Endodermal cell (in vitro differentiated cells): ENCODE measurements at regions not wholly inside any gene's neighbourhood (a gene's known extent, or its start where the extent isn't known, plus 50 kb on each side); places are given as distances from the start of the nearest gene placed in this dataset.

Experiments used
- DNase-seq: peaks from one replicate; pipeline ENCODE4 v3.0.0-alpha.2; 2017
- H3K27ac ChIP-seq: 2 replicates; pipeline ENCODE4 v1.5.1; 2013; ENCODE audit warnings: mild to moderate bottlenecking, low read depth, low read length, moderate library complexity
- H3K27me3 ChIP-seq: 2 replicates; pipeline ENCODE4 v1.6.1; 2013; ENCODE audit warnings: mild to moderate bottlenecking, low read length, moderate library complexity; ENCODE audit not compliant: insufficient read depth, control insufficient read depth, poor library complexity, severe bottlenecking
- H3K36me3 ChIP-seq: 2 replicates; pipeline ENCODE4 v1.7.0; 2013; ENCODE audit warnings: mild to moderate bottlenecking, low read length, moderate library complexity; ENCODE audit not compliant: control insufficient read depth, insufficient read depth
- H3K4me1 ChIP-seq: one replicate; pipeline ENCODE4 v1.7.0; 2013; ENCODE audit warnings: low read length; ENCODE audit not compliant: control insufficient read depth, insufficient read depth
- H3K4me3 ChIP-seq: 2 replicates; pipeline ENCODE4 v1.5.1; 2013; ENCODE audit warnings: mild to moderate bottlenecking, low read length, moderate library complexity
- H3K9ac ChIP-seq: 2 replicates; pipeline ENCODE4 v1.6.1; 2013; ENCODE audit warnings: mild to moderate bottlenecking, low read length, moderate library complexity; ENCODE audit not compliant: poor library complexity, severe bottlenecking; ENCODE audit errors: extremely low read depth
- H3K9me3 ChIP-seq: 2 replicates; pipeline ENCODE4 v1.6.1; 2013; ENCODE audit warnings: mild to moderate bottlenecking, low read length, moderate library complexity; ENCODE audit not compliant: control insufficient read depth
- H3K27ac Mint-ChIP-seq: 2 replicates; pipeline ENCODE4 v1.8.0; 2020; ENCODE audit warnings: mixed read lengths
- H3K27me3 Mint-ChIP-seq: 2 replicates; pipeline ENCODE4 v1.8.0; 2021; ENCODE audit warnings: mild to moderate bottlenecking, mixed read lengths; ENCODE audit not compliant: insufficient read depth
- H3K36me3 Mint-ChIP-seq: 2 replicates; pipeline ENCODE4 v1.8.0; 2020; ENCODE audit warnings: low read depth, mixed read lengths
- H3K4me1 Mint-ChIP-seq: 2 replicates; pipeline ENCODE4 v1.8.0; 2020; ENCODE audit warnings: mixed read lengths
- H3K4me3 Mint-ChIP-seq: 2 replicates; pipeline ENCODE4 v1.8.0; 2020; ENCODE audit warnings: mild to moderate bottlenecking, moderate library complexity, mixed read lengths
- H3K9me3 Mint-ChIP-seq: 2 replicates; pipeline ENCODE4 v1.8.0; 2020; ENCODE audit warnings: mild to moderate bottlenecking, mixed read lengths
- CTCF ChIP-seq: fragments of 200-600 bp; sonication (generic); conservative IDR thresholded peaks from 2 replicates; pipeline ENCODE4 v1.5.0; 2021; ENCODE audit warnings: antibody characterized with exemption, mild to moderate bottlenecking
- WGBS, 2 experiments: methylation state at CpG; one replicate each; pipeline versions ENCODE4 v1.1.5 to v1.1.7; 2013; ENCODE audit warnings: missing lambda C conversion rate in 2 of 2, mixed read lengths in 1 of 2; ENCODE audit not compliant: insufficient coverage in 1 of 2, insufficient read length in 1 of 2; 5-methylcytosine and 5-hydroxymethylcytosine counted together

GRCh38 chr11:44382118-44382517 lies 72.2 kb upstream of the ALX4 start:
- H3K9me3 ChIP-seq = no peaks in the 10 kb centered on the region
- H3K27ac Mint-ChIP-seq = no peak overlapping the region
- no peaks in the 10 kb centered on the region for H3K36me3 Mint-ChIP-seq
- no peak for DNase-seq
- no peak overlapping the region for H3K27ac ChIP-seq
- H3K27me3 ChIP-seq = no peaks in the 10 kb centered on the region
- WGBS, 2 experiments = 87 to 92% methylated on average over 1 to 6 of the region's 6 CpGs
- TF ChIP-seq CTCF = no peak
- H3K9me3 Mint-ChIP-seq = no peaks in the 10 kb centered on the region
- H3K9ac ChIP-seq = no peak overlapping the region
- H3K4me3 ChIP-seq = no peak overlapping the region
- H3K4me3 Mint-ChIP-seq = no peak overlapping the region
- no peaks in the 10 kb centered on the region for H3K36me3 ChIP-seq
- H3K4me1 Mint-ChIP-seq = no peaks in the 10 kb centered on the region
- no peaks in the 10 kb centered on the region for H3K4me1 ChIP-seq
- peaks cover 3% of the 10 kb centered on the region for H3K27me3 Mint-ChIP-seq

GRCh38 chr11:44382656-44383240 lies 72.8 kb upstream of the ALX4 start:
- Histone ChIP-seq H3K27me3 (no peaks in the 10 kb centered on the region), H3K9me3 (no peaks in the 10 kb centered on the region), H3K4me3 (no peak overlapping the region), H3K36me3 (no peaks in the 10 kb centered on the region), H3K9ac (no peak overlapping the region), H3K4me1 (no peaks in the 10 kb centered on the region), H3K27ac (no peak overlapping the region)
- H3K9me3 Mint-ChIP-seq = no peaks in the 10 kb centered on the region
- no peak overlapping the region for H3K4me3 Mint-ChIP-seq
- no peak for DNase-seq
- H3K27ac Mint-ChIP-seq = no peak overlapping the region
- no peak for TF ChIP-seq CTCF
- no peaks in the 10 kb centered on the region for H3K36me3 Mint-ChIP-seq
- peaks cover 3% of the 10 kb centered on the region for H3K27me3 Mint-ChIP-seq
- WGBS, 2 experiments = 83 to 87% methylated on average over 2 to 6 of the region's 6 CpGs
- H3K4me1 Mint-ChIP-seq = no peaks in the 10 kb centered on the region

GRCh38 chr11:44383246-44383645 lies 73.3 kb upstream of the ALX4 start:
- peaks cover 3% of the 10 kb centered on the region for H3K27me3 Mint-ChIP-seq

More at GRCh38 chr11:44383246-44383645, 73.3 kb upstream of the ALX4 start:
- Histone ChIP-seq H3K4me1 (no peaks in the 10 kb centered on the region), H3K9me3 (no peaks in the 10 kb centered on the region), H3K4me3 (no peak overlapping the region), H3K27ac (no peak overlapping the region), H3K27me3 (no peaks in the 10 kb centered on the region), H3K9ac (no peak overlapping the region), H3K36me3 (no peaks in the 10 kb centered on the region)
- DNase-seq = no peak
- WGBS, 2 experiments = 100% methylated on average over 1 of the region's 1 CpG
- H3K27ac Mint-ChIP-seq = no peak overlapping the region
- no peak for TF ChIP-seq CTCF
- no peaks in the 10 kb centered on the region for H3K9me3 Mint-ChIP-seq
- H3K4me1 Mint-ChIP-seq = no peaks in the 10 kb centered on the region
- H3K36me3 Mint-ChIP-seq = no peaks in the 10 kb centered on the region
- no peak overlapping the region for H3K4me3 Mint-ChIP-seq
